ENCODE measurements at regions not wholly inside any gene's neighbourhood (a gene's known extent, or its start where the extent isn't known, plus 50 kb on each side); places are given as distances from the start of the nearest gene placed in this dataset.

DNA sequence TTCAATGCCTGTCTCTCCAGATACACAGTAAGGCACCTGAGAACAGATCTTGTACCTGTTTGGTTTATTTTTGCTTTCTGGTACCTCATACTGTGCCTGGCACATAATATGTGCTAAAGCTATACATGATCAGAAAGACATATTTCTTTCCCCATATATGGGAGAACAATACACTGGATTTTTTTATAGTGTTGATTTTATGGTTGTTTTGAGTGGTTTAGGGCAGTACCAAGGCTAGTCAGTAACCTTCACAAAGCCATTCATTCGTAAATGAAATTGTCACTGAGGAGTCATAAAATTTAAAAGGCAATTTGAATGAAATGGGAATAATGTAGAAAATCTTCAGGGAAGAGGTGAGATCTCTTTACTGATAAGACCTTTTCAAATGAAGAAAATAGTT is 810.2 kb downstream of the TUSC7 start:
- H3K4me1 ChIP-seq (ENCODE audit: low read length) = no peaks in the 10 kb centered on the region
- no peak overlapping the region for H3K4me3 ChIP-seq (ENCODE audit: low read length)
- no peaks in the 10 kb centered on the region for H3K36me3 ChIP-seq (replicated peaks; ENCODE audit: insufficient read depth, low read length)
- no peak overlapping the region for H3K27ac ChIP-seq (ENCODE audit: low read length)
- H3K9ac ChIP-seq (ENCODE audit: low read length) = no peak overlapping the region
- no peaks in the 10 kb centered on the region for H3K9me3 ChIP-seq (replicated peaks; ENCODE audit: insufficient read depth, low read length)
- TF ChIP-seq EZH2phosphoT487 (IDR thresholded peaks at IDR 0.05; ENCODE audit: low read length) (no peak), EZH2 (optimal IDR thresholded peaks at IDR 0.05; ENCODE audit: low read depth, low read length) (no peak)
- TF ChIP-seq, protein P1, sequence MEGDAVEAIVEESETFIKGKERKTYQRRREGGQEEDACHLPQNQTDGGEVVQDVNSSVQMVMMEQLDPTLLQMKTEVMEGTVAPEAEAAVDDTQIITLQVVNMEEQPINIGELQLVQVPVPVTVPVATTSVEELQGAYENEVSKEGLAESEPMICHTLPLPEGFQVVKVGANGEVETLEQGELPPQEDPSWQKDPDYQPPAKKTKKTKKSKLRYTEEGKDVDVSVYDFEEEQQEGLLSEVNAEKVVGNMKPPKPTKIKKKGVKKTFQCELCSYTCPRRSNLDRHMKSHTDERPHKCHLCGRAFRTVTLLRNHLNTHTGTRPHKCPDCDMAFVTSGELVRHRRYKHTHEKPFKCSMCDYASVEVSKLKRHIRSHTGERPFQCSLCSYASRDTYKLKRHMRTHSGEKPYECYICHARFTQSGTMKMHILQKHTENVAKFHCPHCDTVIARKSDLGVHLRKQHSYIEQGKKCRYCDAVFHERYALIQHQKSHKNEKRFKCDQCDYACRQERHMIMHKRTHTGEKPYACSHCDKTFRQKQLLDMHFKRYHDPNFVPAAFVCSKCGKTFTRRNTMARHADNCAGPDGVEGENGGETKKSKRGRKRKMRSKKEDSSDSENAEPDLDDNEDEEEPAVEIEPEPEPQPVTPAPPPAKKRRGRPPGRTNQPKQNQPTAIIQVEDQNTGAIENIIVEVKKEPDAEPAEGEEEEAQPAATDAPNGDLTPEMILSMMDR (IDR thresholded peaks at IDR 0.05; ENCODE audit: low read length) = no peak
- H3K79me2 ChIP-seq (ENCODE audit: low read length) = no peaks in the 10 kb centered on the region
- no peak overlapping the region for H3K4me2 ChIP-seq (ENCODE audit: low read depth, low read length)
- no peak overlapping the region for H2AFZ ChIP-seq (ENCODE audit: low read length)
- H4K20me1 ChIP-seq (ENCODE audit: insufficient read depth, low read length) = no peaks in the 10 kb centered on the region
- DNase-seq = no peak
- no peaks in the 10 kb centered on the region for H3F3A ChIP-seq (ENCODE audit: insufficient read depth, low read length)
- no peaks in the 10 kb centered on the region for H3K9me2 ChIP-seq (replicated peaks; ENCODE audit: insufficient read depth, low read length)
- no peaks in the 10 kb centered on the region for H3K27me3 ChIP-seq (replicated peaks; ENCODE audit: insufficient read depth, low read length)

DNA sequence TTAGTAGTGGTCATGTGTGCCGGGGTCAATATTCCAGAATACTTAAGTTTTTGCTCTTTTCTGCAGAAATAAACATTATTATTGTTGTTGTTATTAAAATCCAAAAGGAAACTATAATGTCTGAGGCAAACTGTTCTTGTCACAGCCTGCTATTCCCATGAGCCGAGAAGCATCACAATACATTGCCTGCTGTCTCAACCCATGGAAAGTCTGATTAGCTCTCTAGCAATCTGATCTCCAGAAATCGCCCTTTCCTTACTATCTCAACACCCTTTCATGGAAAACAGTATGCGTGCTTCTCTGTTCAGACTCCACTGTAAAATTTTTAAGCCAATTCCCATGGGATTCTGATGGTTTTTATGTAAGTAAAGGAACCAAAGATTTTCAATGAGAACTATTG is 811.0 kb downstream of the TUSC7 start:
- Histone ChIP-seq H3K27ac (ENCODE audit: low read length) (no peak overlapping the region), H3K4me3 (ENCODE audit: low read length) (no peak overlapping the region), H3K79me2 (ENCODE audit: low read length) (no peaks in the 10 kb centered on the region), H2AFZ (ENCODE audit: low read length) (no peak overlapping the region), H3K4me2 (ENCODE audit: low read depth, low read length) (no peak overlapping the region), H3K27me3 (replicated peaks; ENCODE audit: insufficient read depth, low read length) (no peaks in the 10 kb centered on the region), H3F3A (ENCODE audit: insufficient read depth, low read length) (no peaks in the 10 kb centered on the region), H3K36me3 (replicated peaks; ENCODE audit: insufficient read depth, low read length) (no peaks in the 10 kb centered on the region), H3K9me3 (replicated peaks; ENCODE audit: insufficient read depth, low read length) (no peaks in the 10 kb centered on the region), H3K9ac (ENCODE audit: low read length) (no peak overlapping the region), H4K20me1 (ENCODE audit: insufficient read depth, low read length) (no peaks in the 10 kb centered on the region), H3K9me2 (replicated peaks; ENCODE audit: insufficient read depth, low read length) (no peaks in the 10 kb centered on the region), H3K4me1 (ENCODE audit: low read length) (no peaks in the 10 kb centered on the region)
- DNase-seq = no peak
- TF ChIP-seq EZH2 (optimal IDR thresholded peaks at IDR 0.05; ENCODE audit: low read depth, low read length) (no peak), EZH2phosphoT487 (IDR thresholded peaks at IDR 0.05; ENCODE audit: low read length) (no peak)
- TF ChIP-seq, protein P1 (IDR thresholded peaks at IDR 0.05; ENCODE audit: low read length) = no peak

DNA sequence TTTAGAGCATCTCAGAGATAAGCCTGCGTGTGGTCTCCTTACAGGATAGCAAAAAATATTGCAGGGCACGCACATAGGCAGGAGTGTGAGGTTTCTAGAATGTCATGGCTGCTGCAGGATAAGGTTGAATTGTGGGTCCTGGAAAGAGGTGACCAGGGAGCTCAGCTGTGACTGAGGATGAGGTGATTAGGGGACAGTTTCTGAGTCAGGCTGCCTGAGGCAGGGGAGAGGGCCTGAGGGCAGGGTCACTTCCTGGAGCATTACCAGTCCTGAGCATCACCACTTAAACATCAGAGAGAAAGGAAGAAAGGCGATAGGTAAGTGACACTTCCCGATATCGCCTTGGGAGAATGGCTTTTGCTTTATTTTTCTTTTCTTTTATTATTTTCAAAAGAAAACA is 813.8 kb downstream of the TUSC7 start:
- Histone ChIP-seq H3F3A (ENCODE audit: insufficient read depth, low read length) (no peaks in the 10 kb centered on the region), H3K9ac (ENCODE audit: low read length) (no peak overlapping the region), H4K20me1 (ENCODE audit: insufficient read depth, low read length) (no peaks in the 10 kb centered on the region), H3K79me2 (ENCODE audit: low read length) (no peaks in the 10 kb centered on the region), H2AFZ (ENCODE audit: low read length) (no peak overlapping the region), H3K27me3 (replicated peaks; ENCODE audit: insufficient read depth, low read length) (no peaks in the 10 kb centered on the region), H3K36me3 (replicated peaks; ENCODE audit: insufficient read depth, low read length) (no peaks in the 10 kb centered on the region), H3K9me3 (replicated peaks; ENCODE audit: insufficient read depth, low read length) (no peaks in the 10 kb centered on the region), H3K4me3 (ENCODE audit: low read length) (no peak overlapping the region), H3K27ac (ENCODE audit: low read length) (no peak overlapping the region), H3K4me2 (ENCODE audit: low read depth, low read length) (no peak overlapping the region), H3K9me2 (replicated peaks; ENCODE audit: insufficient read depth, low read length) (no peaks in the 10 kb centered on the region), H3K4me1 (ENCODE audit: low read length) (no peaks in the 10 kb centered on the region)
- no peak for TF ChIP-seq EZH2phosphoT487 (IDR thresholded peaks at IDR 0.05; ENCODE audit: low read length)
- TF ChIP-seq EZH2 (optimal IDR thresholded peaks at IDR 0.05; ENCODE audit: low read depth, low read length) = no peak
- TF ChIP-seq, protein P1 (IDR thresholded peaks at IDR 0.05; ENCODE audit: low read length) = no peak
- no peak for DNase-seq

Data from MM.1S (cell line).